Type B pancreatic cell (in vitro differentiated cells): ENCODE measurements at regions not wholly inside any gene's neighbourhood (a gene's known extent, or its start where the extent isn't known, plus 50 kb on each side); places are given as distances from the start of the nearest gene placed in this dataset.

Source experiments
- DNase-seq: peaks from one replicate; pipeline ENCODE4 v3.0.0; 2021; ENCODE audit warnings: mixed read lengths; ENCODE audit not compliant: unreplicated experiment; ENCODE audit errors: extremely low spot score
- H3K27ac Mint-ChIP-seq: 2 replicates; pipeline ENCODE4 v1.8.0; 2021; ENCODE audit warnings: mild to moderate bottlenecking, mixed read lengths
- H3K27me3 Mint-ChIP-seq: 2 replicates; pipeline ENCODE4 v1.8.0; 2021; ENCODE audit warnings: mixed read lengths
- H3K36me3 Mint-ChIP-seq: 2 replicates; pipeline ENCODE4 v1.8.0; 2021; ENCODE audit warnings: mixed read lengths
- H3K4me1 Mint-ChIP-seq: one replicate; pipeline ENCODE4 v1.8.0; 2021; ENCODE audit warnings: mixed read lengths; ENCODE audit not compliant: unreplicated experiment
- H3K4me3 Mint-ChIP-seq: 2 replicates; pipeline ENCODE4 v1.8.0; 2021; ENCODE audit warnings: mild to moderate bottlenecking, mixed read lengths
- H3K9me3 Mint-ChIP-seq: 2 replicates; pipeline ENCODE4 v1.8.0; 2021; ENCODE audit warnings: mixed read lengths
- CTCF ChIP-seq: fragments of 200-600 bp; sonication (generic); conservative IDR thresholded peaks from 2 replicates; pipeline ENCODE4 v1.5.0; 2021; ENCODE audit warnings: antibody characterized with exemption, mild to moderate bottlenecking

- no peak overlapping the region for H3K4me3 Mint-ChIP-seq
- no peak for DNase-seq
- no peaks in the 10 kb centered on the region for H3K36me3 Mint-ChIP-seq
- no peaks in the 10 kb centered on the region for H3K9me3 Mint-ChIP-seq
- no peak overlapping the region for H3K27ac Mint-ChIP-seq
- TF ChIP-seq CTCF: no peak
- no peaks in the 10 kb centered on the region for H3K4me1 Mint-ChIP-seq
- H3K27me3 Mint-ChIP-seq: peaks cover 33% of the 10 kb centered on the region
These were observed 219.9 kb upstream of the NLRP1 start for GRCh38 chr17:5804251-5804650.

DNA sequence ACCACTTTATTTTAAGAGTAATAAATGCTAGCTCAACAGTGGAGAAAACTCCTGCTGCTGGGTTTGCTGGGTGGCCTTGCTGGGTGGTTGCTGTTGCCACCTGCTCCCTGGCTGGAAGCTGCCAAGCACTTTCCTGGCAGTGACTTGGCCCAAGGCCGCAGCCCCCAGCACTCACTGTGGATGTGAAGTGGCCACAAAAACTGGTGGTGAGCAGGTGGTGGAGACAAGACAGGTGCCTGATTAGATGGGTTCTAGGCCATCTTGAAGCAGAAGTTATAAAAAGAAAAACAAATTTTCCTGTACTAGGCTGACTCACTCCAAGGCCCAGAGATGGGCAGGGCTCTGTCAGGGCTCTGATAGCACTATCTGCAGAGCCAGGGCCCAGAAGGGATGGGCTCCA is 224.7 kb upstream of the NLRP1 start:
- Mint-ChIP-seq H3K9me3 (peaks cover 6% of the 10 kb centered on the region), H3K27ac (no peak overlapping the region), H3K27me3 (peaks cover 19% of the 10 kb centered on the region), H3K4me1 (no peaks in the 10 kb centered on the region), H3K36me3 (peaks cover 5% of the 10 kb centered on the region), H3K4me3 (no peak overlapping the region)
- TF ChIP-seq CTCF: no peak
- peak; percentile 39 for DNase-seq

- Mint-ChIP-seq H3K4me3 (no peak overlapping the region), H3K36me3 (peaks cover 5% of the 10 kb centered on the region), H3K27me3 (peaks cover 19% of the 10 kb centered on the region), H3K9me3 (peaks cover 6% of the 10 kb centered on the region), H3K4me1 (no peaks in the 10 kb centered on the region), H3K27ac (no peak overlapping the region)
- DNase-seq: peak; percentile 34
- TF ChIP-seq CTCF: no peak
These were observed 225.4 kb upstream of the NLRP1 start for GRCh38 chr17:5809580-5810188.

DNA sequence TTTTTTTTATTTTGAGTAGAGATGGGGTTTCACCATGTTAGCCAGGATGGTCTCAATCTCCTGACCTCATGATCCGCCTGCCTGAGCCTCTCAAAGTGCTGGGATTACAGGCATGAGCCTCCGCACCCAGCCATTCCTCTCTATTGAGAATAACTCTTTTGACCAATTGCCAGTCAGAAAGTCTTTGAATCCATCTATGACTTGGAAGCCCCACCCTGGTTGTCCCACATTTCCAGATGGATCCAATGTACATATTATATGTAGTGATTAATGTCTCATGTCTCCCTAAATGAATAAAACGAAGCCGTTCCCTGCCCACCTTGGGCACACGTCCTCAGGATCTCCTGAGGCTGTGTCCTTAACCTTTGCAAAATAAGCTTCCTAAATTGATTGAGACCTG is 228.3 kb upstream of the NLRP1 start:
- DNase-seq: no peak
- peaks cover 14% of the 10 kb centered on the region for H3K27me3 Mint-ChIP-seq
- peaks cover 6% of the 10 kb centered on the region for H3K9me3 Mint-ChIP-seq
- no peak overlapping the region for H3K27ac Mint-ChIP-seq
- peaks cover 5% of the 10 kb centered on the region for H3K36me3 Mint-ChIP-seq
- H3K4me1 Mint-ChIP-seq: peaks cover 5% of the 10 kb centered on the region
- TF ChIP-seq CTCF: no peak
- H3K4me3 Mint-ChIP-seq: no peak overlapping the region

- peaks cover 6% of the 10 kb centered on the region for H3K9me3 Mint-ChIP-seq
- peaks cover 5% of the 10 kb centered on the region for H3K4me1 Mint-ChIP-seq
- no peak for TF ChIP-seq CTCF
- no peak overlapping the region for H3K4me3 Mint-ChIP-seq
- H3K27me3 Mint-ChIP-seq: peaks cover 14% of the 10 kb centered on the region
- H3K36me3 Mint-ChIP-seq: peaks cover 5% of the 10 kb centered on the region
- no peak for DNase-seq
- H3K27ac Mint-ChIP-seq: no peak overlapping the region
These were observed 229.0 kb upstream of the NLRP1 start for GRCh38 chr17:5813357-5813756.

DNA sequence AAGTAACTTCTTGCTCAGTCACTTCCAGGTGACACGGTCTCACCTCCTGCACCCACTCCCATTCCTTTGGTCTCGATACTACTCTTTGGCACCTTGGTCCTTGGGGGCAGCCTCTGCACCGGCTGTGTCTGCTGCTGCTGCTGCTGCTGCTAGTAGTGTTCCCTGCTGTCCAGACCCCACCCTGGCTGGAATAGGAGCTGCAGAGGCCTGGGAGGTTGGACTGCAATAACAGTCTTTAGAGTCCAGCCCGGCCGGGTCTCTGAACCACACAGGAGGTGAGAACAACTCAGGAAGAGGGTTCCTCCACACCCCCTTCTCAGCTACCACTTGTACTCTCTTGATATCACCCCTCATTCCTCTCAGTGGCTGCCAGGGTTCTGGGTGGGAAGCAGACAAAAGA is 231.1 kb upstream of the NLRP1 start:
- Mint-ChIP-seq H3K27ac (no peak overlapping the region), H3K4me3 (no peak overlapping the region), H3K4me1 (peaks cover 9% of the 10 kb centered on the region), H3K9me3 (peaks cover 6% of the 10 kb centered on the region), H3K27me3 (peaks cover 30% of the 10 kb centered on the region), H3K36me3 (peaks cover 5% of the 10 kb centered on the region)
- no peak for DNase-seq
- no peak for TF ChIP-seq CTCF
